Right ventricle myocardium superior (tissue), 1 donor: ENCODE measurements at regions not wholly inside any gene's neighbourhood (a gene's known extent, or its start where the extent isn't known, plus 50 kb on each side); places are given as distances from the start of the nearest gene placed in this dataset.

Source experiments
- ATAC-seq: fragments of 200-7000 bp; cut with Tn5 transposase; one replicate; pipeline ENCODE4 v1.9.1; 2020; ENCODE audit warnings: mild to moderate bottlenecking; ENCODE audit not compliant: poor library complexity
- DNase-seq: peaks from one replicate; pipeline ENCODE4 v3.0.0-alpha.2; 2020
- intact Hi-C: fragments of 100-400 bp; cut with DNase I; formaldehyde crosslinking; loops from one replicate; pipeline ENCODE4 v1.11.2; 2022
- donor health status: DM: no; HTN: yes; CAD: no; lungs with severe emphysema.

GRCh38 chr11:37108436-37109285 lies 510.6 kb upstream of the RAG2 start:
- DNase-seq (no peak), ATAC-seq (no peak)
- intact Hi-C loops: no loop called here

- DNase-seq (no peak), ATAC-seq (no peak)
- intact Hi-C loops: no loop called here
Observed at GRCh38 chr11:37107831-37108230, 509.8 kb upstream of the RAG2 start.

GRCh38 chr11:37107415-37107814 lies 509.4 kb upstream of the RAG2 start:
- no peak for ATAC-seq
- intact Hi-C loops: no loop called here
- DNase-seq: no peak

GRCh38 chr11:37105427-37105826 lies 507.4 kb upstream of the RAG2 start:
- intact Hi-C loops: no loop called here
- ATAC-seq (no peak), DNase-seq (no peak)

GRCh38 chr11:37104380-37104779 lies 506.3 kb upstream of the RAG2 start:
- intact Hi-C loops: no loop called here
- ATAC-seq (no peak), DNase-seq (no peak)

GRCh38 chr11:37100008-37100407 lies 502.0 kb upstream of the RAG2 start:
- DNase-seq: no peak
- intact Hi-C loops: no loop called here
- ATAC-seq: no peak

- ATAC-seq (no peak), DNase-seq (no peak)
- intact Hi-C loops: no loop called here
Observed at GRCh38 chr11:37092487-37092886, 494.5 kb upstream of the RAG2 start.

- intact Hi-C loops: no loop called here
- DNase-seq: no peak
- ATAC-seq: no peak
Observed at GRCh38 chr11:37089439-37089838, 491.4 kb upstream of the RAG2 start.

GRCh38 chr11:37088573-37088910 lies 490.5 kb upstream of the RAG2 start:
- ATAC-seq: no peak
- intact Hi-C loops: no loop called here
- DNase-seq: no peak

GRCh38 chr11:37087650-37088572 lies 489.9 kb upstream of the RAG2 start:
- DNase-seq: no peak
- intact Hi-C loops: no loop called here
- no peak for ATAC-seq

- DNase-seq (no peak), ATAC-seq (no peak)
- intact Hi-C loops: no loop called here
Observed at GRCh38 chr11:37078521-37078920, 480.5 kb upstream of the RAG2 start.

- no peak for ATAC-seq
- intact Hi-C loops: no loop called here
Observed at GRCh38 chr11:37076866-37077265, 478.8 kb upstream of the RAG2 start.

GRCh38 chr11:37072538-37073055 lies 474.6 kb upstream of the RAG2 start:
- DNase-seq (no peak), ATAC-seq (no peak)
- intact Hi-C loops: no loop called here

More at GRCh38 chr11:37076866-37077265, 478.8 kb upstream of the RAG2 start:
- DNase-seq: no peak

GRCh38 chr11:37050311-37050710 lies 452.3 kb upstream of the RAG2 start:
- intact Hi-C loops: no loop called here
- DNase-seq (no peak), ATAC-seq (no peak)

GRCh38 chr11:37040921-37041320 lies 442.9 kb upstream of the RAG2 start:
- ATAC-seq (no peak), DNase-seq (no peak)
- intact Hi-C loops: no loop called here

- DNase-seq (no peak), ATAC-seq (no peak)
- intact Hi-C loops: no loop called here
Observed at GRCh38 chr11:37038911-37039310, 440.9 kb upstream of the RAG2 start.

- intact Hi-C loops: no loop called here
- DNase-seq: no peak
- ATAC-seq: no peak
Observed at GRCh38 chr11:37026741-37027140, 428.7 kb upstream of the RAG2 start.

GRCh38 chr11:37026326-37026725 lies 428.3 kb upstream of the RAG2 start:
- ATAC-seq: no peak
- no peak for DNase-seq
- intact Hi-C loops: no loop called here

- no peak for ATAC-seq
- intact Hi-C loops: no loop called here
Observed at GRCh38 chr11:37006563-37006962, 408.5 kb upstream of the RAG2 start.

GRCh38 chr11:37002831-37003230 lies 404.8 kb upstream of the RAG2 start:
- intact Hi-C loops: no loop called here
- ATAC-seq: no peak
- no peak for DNase-seq

More at GRCh38 chr11:37006563-37006962, 408.5 kb upstream of the RAG2 start:
- no peak for DNase-seq
